Panc1 (cell line): ENCODE measurements at regions not wholly inside any gene's neighbourhood (a gene's known extent, or its start where the extent isn't known, plus 50 kb on each side); places are given as distances from the start of the nearest gene placed in this dataset.

Source experiments
- CTCF ChIP-seq: fragments of 450-650 bp; IDR thresholded peaks from 2 replicates; pipeline ENCODE4 v1.5.1; 2017; ENCODE audit warnings: mild to moderate bottlenecking
- POLR2AphosphoS5 ChIP-seq: IDR thresholded peaks from 2 replicates; pipeline ENCODE4 v1.6.1; 2012; ENCODE audit warnings: mild to moderate bottlenecking, low read depth, low read length, moderate library complexity
- REST ChIP-seq, 2 experiments: IDR thresholded peaks; 2 replicates each; pipeline ENCODE4 v1.6.1; 2011 to 2012; ENCODE audit warnings: low read depth in 2 of 2, control low read depth in 1 of 2, low read length in 1 of 2, mild to moderate bottlenecking in 1 of 2, moderate library complexity in 1 of 2; ENCODE audit not compliant: insufficient read depth in 1 of 2
- SIN3A ChIP-seq: IDR thresholded peaks from 2 replicates; pipeline ENCODE4 v1.6.1; 2012; ENCODE audit warnings: low read depth, mild to moderate bottlenecking, low read length, moderate library complexity, borderline replicate concordance; ENCODE audit not compliant: insufficient read depth
- TCF7L2 ChIP-seq: IDR thresholded peaks from 2 replicates; pipeline ENCODE4 v1.6.1; 2011; ENCODE audit warnings: mild to moderate bottlenecking, low read depth, low read length, inconsistent platforms

GRCh38 chr2:211216221-211216620 is 659.8 kb downstream of the CPS1 start:
- TF ChIP-seq CTCF: peak; percentile 14; the same call in 1 of the 2 replicates
- no peak for TF ChIP-seq POLR2AphosphoS5
- no peak for TF ChIP-seq REST (IDR thresholded peaks at IDR 0.05; ENCODE audit: insufficient read depth in 1 of 2, low read depth in 2 of 2, low read length in 1 of 2)
- TF ChIP-seq SIN3A: no peak
- no peak for TF ChIP-seq TCF7L2
